GM23338 (cell line): ENCODE measurements at regions not wholly inside any gene's neighbourhood (a gene's known extent, or its start where the extent isn't known, plus 50 kb on each side); places are given as distances from the start of the nearest gene placed in this dataset.

Experiments
- ATAC-seq: fragments of 200-7000 bp; cut with Tn5 transposase; 3 replicates; pipeline ENCODE4 v1.9.1; 2020
- DNase-seq: peaks from one replicate; pipeline ENCODE4 v3.0.0-alpha.2; 2015; ENCODE audit warnings: low spot score
- H2AFZ ChIP-seq: fragments of 200-600 bp; sonication (generic); 2 replicates; pipeline ENCODE4 v1.8.0; 2016; ENCODE audit warnings: antibody characterized with exemption, mild to moderate bottlenecking, moderate library complexity
- H3F3A ChIP-seq: fragments of 200-600 bp; sonication (generic); replicated peaks from 2 replicates; pipeline ENCODE4 v1.8.0; 2017; ENCODE audit warnings: antibody characterized with exemption, mixed run types, low read depth
- H3K27ac ChIP-seq: fragments of 200-600 bp; sonication (generic); 2 replicates; pipeline ENCODE4 v1.6.1; 2016; ENCODE audit warnings: low read depth
- H3K27me3 ChIP-seq: fragments of 200-600 bp; sonication (generic); 2 replicates; pipeline ENCODE4 v1.8.0; 2016; ENCODE audit warnings: mild to moderate bottlenecking, mixed run types, moderate library complexity; ENCODE audit not compliant: insufficient read depth
- H3K36me3 ChIP-seq: fragments of 200-600 bp; sonication (generic); 2 replicates; pipeline ENCODE4 v1.8.0; 2016; ENCODE audit warnings: mild to moderate bottlenecking; ENCODE audit not compliant: insufficient read depth
- H3K4me1 ChIP-seq: fragments of 200-600 bp; sonication (generic); 2 replicates; pipeline ENCODE4 v1.8.0; 2016; ENCODE audit warnings: mild to moderate bottlenecking, moderate library complexity; ENCODE audit not compliant: insufficient read depth
- H3K4me2 ChIP-seq: fragments of 200-600 bp; sonication (generic); 2 replicates; pipeline ENCODE4 v1.7.1; 2017; ENCODE audit warnings: mixed run types
- H3K4me3 ChIP-seq: fragments of 200-600 bp; sonication (generic); 2 replicates; pipeline ENCODE4 v1.6.1; 2016; ENCODE audit warnings: mixed run types
- H3K79me2 ChIP-seq: fragments of 200-600 bp; sonication (generic); replicated peaks from 2 replicates; pipeline ENCODE4 v1.8.0; 2017; ENCODE audit warnings: mild to moderate bottlenecking; ENCODE audit not compliant: insufficient read depth
- H3K9me2 ChIP-seq: fragments of 200-600 bp; sonication (generic); 2 replicates; pipeline ENCODE4 v1.8.0; 2017; ENCODE audit not compliant: insufficient read depth
- H4K20me1 ChIP-seq: fragments of 200-600 bp; sonication (generic); replicated peaks from 2 replicates; pipeline ENCODE4 v1.8.0; 2017; ENCODE audit warnings: mild to moderate bottlenecking; ENCODE audit not compliant: insufficient read depth
- H3K27ac Mint-ChIP-seq: 2 replicates; pipeline ENCODE4 v1.8.0; 2020; ENCODE audit warnings: inconsistent platforms, mild to moderate bottlenecking, moderate library complexity, mixed read lengths
- H3K27me3 Mint-ChIP-seq: 3 replicates; pipeline ENCODE4 v1.8.0; 2022; ENCODE audit warnings: low read depth, mild to moderate bottlenecking, moderate library complexity, mixed read lengths, inconsistent platforms; ENCODE audit not compliant: insufficient read depth, poor library complexity
- H3K36me3 Mint-ChIP-seq: 3 replicates; pipeline ENCODE4 v1.8.0; 2021; ENCODE audit warnings: low read depth, mild to moderate bottlenecking, inconsistent platforms, moderate library complexity, mixed read lengths
- H3K4me1 Mint-ChIP-seq: 3 replicates; pipeline ENCODE4 v1.8.0; 2020; ENCODE audit warnings: mild to moderate bottlenecking, inconsistent platforms, mixed read lengths
- H3K4me3 Mint-ChIP-seq: 3 replicates; pipeline ENCODE4 v1.8.0; 2021; ENCODE audit warnings: moderate library complexity, mild to moderate bottlenecking, inconsistent platforms, mixed read lengths
- H3K9me3 Mint-ChIP-seq: 3 replicates; pipeline ENCODE4 v1.8.0; 2020; ENCODE audit warnings: moderate library complexity, mild to moderate bottlenecking, inconsistent platforms, mixed read lengths
- CREB1 ChIP-seq: fragments of 250-450 bp; sonication (Bioruptor Pico); IDR thresholded peaks from 2 replicates; pipeline ENCODE4 v1.5.0; 2020; ENCODE audit warnings: low read depth, mild to moderate bottlenecking, moderate library complexity
- EZH2 ChIP-seq: fragments of 200-600 bp; sonication (generic); IDR thresholded peaks from one replicate; pipeline ENCODE4 v1.8.0; 2017; ENCODE audit warnings: antibody characterized with exemption, mild to moderate bottlenecking, low read depth; ENCODE audit not compliant: unreplicated experiment
- EZH2phosphoT487 ChIP-seq: fragments of 200-600 bp; sonication (generic); IDR thresholded peaks from one replicate; pipeline ENCODE4 v1.8.1; 2018; ENCODE audit warnings: antibody characterized with exemption; ENCODE audit not compliant: unreplicated experiment
- JUNB ChIP-seq: IDR thresholded peaks from one replicate; pipeline ENCODE4 v1.6.1; 2016; ENCODE audit warnings: antibody characterized with exemption; ENCODE audit not compliant: unreplicated experiment
- NANOG ChIP-seq: IDR thresholded peaks from 2 replicates; pipeline ENCODE4 v1.6.1; 2016; ENCODE audit warnings: antibody characterized with exemption, borderline replicate concordance
- POLR2AphosphoS5 ChIP-seq: IDR thresholded peaks from 2 replicates; pipeline ENCODE4 v1.6.1; 2016; ENCODE audit warnings: antibody characterized with exemption, low read depth
- ZNF114 ChIP-seq: fragments of 250-450 bp; sonication (Bioruptor Pico); IDR thresholded peaks from 2 replicates; pipeline ENCODE4 v1.5.0; 2020; ENCODE audit warnings: mild to moderate bottlenecking, moderate library complexity
- ZNF331 ChIP-seq: fragments of 250-450 bp; sonication (Bioruptor Pico); IDR thresholded peaks from 2 replicates; pipeline ENCODE4 v1.5.0; 2020; ENCODE audit warnings: low read depth, mild to moderate bottlenecking, moderate library complexity
- TF ChIP-seq, protein P1 (sequence below): IDR thresholded peaks from one replicate; pipeline ENCODE4 v1.6.1; 2018; ENCODE audit warnings: antibody characterized with exemption; ENCODE audit not compliant: unreplicated experiment
- TF ChIP-seq, protein P2 (sequence below), 2 experiments: fragments of 200-600 bp in 1 of 2; sonication (generic) in 1 of 2; conservative IDR thresholded peaks; 2 replicates each; pipeline versions ENCODE4 v1.5.1 to v1.6.1; 2016 to 2017; ENCODE audit warnings: antibody characterized with exemption in 2 of 2, low read depth in 2 of 2, mild to moderate bottlenecking in 2 of 2, moderate library complexity in 1 of 2
- TF ChIP-seq, protein P3 (sequence below): IDR thresholded peaks from 2 replicates; pipeline ENCODE4 v1.6.1; 2016; ENCODE audit warnings: antibody characterized with exemption

DNA sequence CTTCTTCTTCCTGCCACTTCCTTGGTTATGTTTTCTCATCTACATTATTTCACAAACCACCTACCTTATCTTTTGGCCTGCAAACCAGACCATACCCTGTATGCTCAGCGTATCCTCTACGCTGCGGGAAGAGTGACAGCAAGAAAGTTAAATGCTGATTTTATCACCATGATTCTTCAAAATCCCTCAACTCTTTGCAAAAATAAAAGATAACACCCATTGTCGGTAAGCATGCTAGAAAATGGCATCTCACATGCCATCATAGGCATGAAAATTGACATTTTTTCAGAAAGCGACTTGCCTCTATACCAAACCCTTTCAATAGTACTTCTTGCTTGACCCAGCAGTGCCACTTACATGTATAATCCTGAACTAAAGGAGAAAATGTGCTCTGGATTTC, 102.0 kb downstream of the HPGD start (continued):
- TF ChIP-seq, protein P1, sequence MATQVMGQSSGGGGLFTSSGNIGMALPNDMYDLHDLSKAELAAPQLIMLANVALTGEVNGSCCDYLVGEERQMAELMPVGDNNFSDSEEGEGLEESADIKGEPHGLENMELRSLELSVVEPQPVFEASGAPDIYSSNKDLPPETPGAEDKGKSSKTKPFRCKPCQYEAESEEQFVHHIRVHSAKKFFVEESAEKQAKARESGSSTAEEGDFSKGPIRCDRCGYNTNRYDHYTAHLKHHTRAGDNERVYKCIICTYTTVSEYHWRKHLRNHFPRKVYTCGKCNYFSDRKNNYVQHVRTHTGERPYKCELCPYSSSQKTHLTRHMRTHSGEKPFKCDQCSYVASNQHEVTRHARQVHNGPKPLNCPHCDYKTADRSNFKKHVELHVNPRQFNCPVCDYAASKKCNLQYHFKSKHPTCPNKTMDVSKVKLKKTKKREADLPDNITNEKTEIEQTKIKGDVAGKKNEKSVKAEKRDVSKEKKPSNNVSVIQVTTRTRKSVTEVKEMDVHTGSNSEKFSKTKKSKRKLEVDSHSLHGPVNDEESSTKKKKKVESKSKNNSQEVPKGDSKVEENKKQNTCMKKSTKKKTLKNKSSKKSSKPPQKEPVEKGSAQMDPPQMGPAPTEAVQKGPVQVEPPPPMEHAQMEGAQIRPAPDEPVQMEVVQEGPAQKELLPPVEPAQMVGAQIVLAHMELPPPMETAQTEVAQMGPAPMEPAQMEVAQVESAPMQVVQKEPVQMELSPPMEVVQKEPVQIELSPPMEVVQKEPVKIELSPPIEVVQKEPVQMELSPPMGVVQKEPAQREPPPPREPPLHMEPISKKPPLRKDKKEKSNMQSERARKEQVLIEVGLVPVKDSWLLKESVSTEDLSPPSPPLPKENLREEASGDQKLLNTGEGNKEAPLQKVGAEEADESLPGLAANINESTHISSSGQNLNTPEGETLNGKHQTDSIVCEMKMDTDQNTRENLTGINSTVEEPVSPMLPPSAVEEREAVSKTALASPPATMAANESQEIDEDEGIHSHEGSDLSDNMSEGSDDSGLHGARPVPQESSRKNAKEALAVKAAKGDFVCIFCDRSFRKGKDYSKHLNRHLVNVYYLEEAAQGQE: no peak
- TF ChIP-seq POLR2AphosphoS5: no peak
- TF ChIP-seq ZNF331 (CRISPR knock-in tag): no peak
- TF ChIP-seq ZNF114 (CRISPR knock-in tag): no peak
- no peak for TF ChIP-seq JUNB
- TF ChIP-seq, protein P2, sequence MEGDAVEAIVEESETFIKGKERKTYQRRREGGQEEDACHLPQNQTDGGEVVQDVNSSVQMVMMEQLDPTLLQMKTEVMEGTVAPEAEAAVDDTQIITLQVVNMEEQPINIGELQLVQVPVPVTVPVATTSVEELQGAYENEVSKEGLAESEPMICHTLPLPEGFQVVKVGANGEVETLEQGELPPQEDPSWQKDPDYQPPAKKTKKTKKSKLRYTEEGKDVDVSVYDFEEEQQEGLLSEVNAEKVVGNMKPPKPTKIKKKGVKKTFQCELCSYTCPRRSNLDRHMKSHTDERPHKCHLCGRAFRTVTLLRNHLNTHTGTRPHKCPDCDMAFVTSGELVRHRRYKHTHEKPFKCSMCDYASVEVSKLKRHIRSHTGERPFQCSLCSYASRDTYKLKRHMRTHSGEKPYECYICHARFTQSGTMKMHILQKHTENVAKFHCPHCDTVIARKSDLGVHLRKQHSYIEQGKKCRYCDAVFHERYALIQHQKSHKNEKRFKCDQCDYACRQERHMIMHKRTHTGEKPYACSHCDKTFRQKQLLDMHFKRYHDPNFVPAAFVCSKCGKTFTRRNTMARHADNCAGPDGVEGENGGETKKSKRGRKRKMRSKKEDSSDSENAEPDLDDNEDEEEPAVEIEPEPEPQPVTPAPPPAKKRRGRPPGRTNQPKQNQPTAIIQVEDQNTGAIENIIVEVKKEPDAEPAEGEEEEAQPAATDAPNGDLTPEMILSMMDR (conservative IDR thresholded peaks at IDR 0.05; ENCODE audit: low read depth in 2 of 2): no peak
- TF ChIP-seq CREB1: no peak
- TF ChIP-seq NANOG: no peak

DNA sequence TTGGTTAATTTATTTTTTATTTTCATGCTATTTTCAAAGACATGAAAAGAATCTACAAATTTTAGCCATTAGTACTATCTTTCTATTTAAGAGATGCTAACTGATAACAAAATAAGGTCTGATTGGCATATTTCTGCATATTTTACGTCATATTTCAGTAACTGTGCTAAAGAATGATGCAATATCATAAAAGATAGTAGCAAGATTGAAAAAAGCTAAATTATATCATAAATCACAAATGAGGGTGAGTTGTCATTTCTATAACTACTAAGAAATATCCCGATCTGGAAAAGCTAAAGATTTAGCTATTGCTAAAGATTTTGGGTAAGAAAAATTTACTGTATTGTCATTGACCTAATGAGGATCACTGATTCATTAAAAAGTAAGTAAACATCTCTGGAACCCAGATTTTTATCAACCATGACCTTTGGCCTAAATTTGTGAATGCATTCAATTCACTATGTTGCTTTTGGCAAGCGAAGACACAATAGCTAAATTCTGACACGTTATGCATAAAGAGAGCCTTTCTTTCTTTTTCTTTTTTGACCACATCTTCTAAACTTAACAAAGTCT, 103.6 kb downstream of the HPGD start:
- H3K27ac Mint-ChIP-seq: no peak overlapping the region
- H3K4me2 ChIP-seq: no peak overlapping the region
- H2AFZ ChIP-seq: no peak overlapping the region
- no peaks in the 10 kb centered on the region for H3K4me1 ChIP-seq
- H3K4me3 Mint-ChIP-seq: no peak overlapping the region
- H3K36me3 ChIP-seq: no peaks in the 10 kb centered on the region
- peaks cover 10% of the 10 kb centered on the region for H3K9me3 Mint-ChIP-seq
- H3K36me3 Mint-ChIP-seq: peaks cover 3% of the 10 kb centered on the region; the same call in 1 of the 3 replicates
- H3K27me3 ChIP-seq: no peaks in the 10 kb centered on the region
- no peaks in the 10 kb centered on the region for H3K79me2 ChIP-seq
- H3F3A ChIP-seq: no peaks in the 10 kb centered on the region
- no peaks in the 10 kb centered on the region for H3K9me2 ChIP-seq
- ATAC-seq: no peak
- H3K27ac ChIP-seq: no peak overlapping the region
- no peak overlapping the region for H3K4me3 ChIP-seq
- DNase-seq: no peak
- H3K27me3 Mint-ChIP-seq: peaks cover 2% of the 10 kb centered on the region
- H4K20me1 ChIP-seq: no peaks in the 10 kb centered on the region
- no peaks in the 10 kb centered on the region for H3K4me1 Mint-ChIP-seq
- TF ChIP-seq, protein P2 (conservative IDR thresholded peaks at IDR 0.05; ENCODE audit: low read depth in 2 of 2): no peak
- no peak for TF ChIP-seq ZNF114 (CRISPR knock-in tag)
- TF ChIP-seq NANOG: no peak
- TF ChIP-seq, protein P3, sequence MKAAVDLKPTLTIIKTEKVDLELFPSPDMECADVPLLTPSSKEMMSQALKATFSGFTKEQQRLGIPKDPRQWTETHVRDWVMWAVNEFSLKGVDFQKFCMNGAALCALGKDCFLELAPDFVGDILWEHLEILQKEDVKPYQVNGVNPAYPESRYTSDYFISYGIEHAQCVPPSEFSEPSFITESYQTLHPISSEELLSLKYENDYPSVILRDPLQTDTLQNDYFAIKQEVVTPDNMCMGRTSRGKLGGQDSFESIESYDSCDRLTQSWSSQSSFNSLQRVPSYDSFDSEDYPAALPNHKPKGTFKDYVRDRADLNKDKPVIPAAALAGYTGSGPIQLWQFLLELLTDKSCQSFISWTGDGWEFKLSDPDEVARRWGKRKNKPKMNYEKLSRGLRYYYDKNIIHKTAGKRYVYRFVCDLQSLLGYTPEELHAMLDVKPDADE: no peak
- no peak for TF ChIP-seq POLR2AphosphoS5
- TF ChIP-seq EZH2phosphoT487: no peak
- TF ChIP-seq JUNB: no peak
- TF ChIP-seq EZH2: no peak
